ENCODE measurements at regions not wholly inside any gene's neighbourhood (a gene's known extent, or its start where the extent isn't known, plus 50 kb on each side); places are given as distances from the start of the nearest gene placed in this dataset.

DNA sequence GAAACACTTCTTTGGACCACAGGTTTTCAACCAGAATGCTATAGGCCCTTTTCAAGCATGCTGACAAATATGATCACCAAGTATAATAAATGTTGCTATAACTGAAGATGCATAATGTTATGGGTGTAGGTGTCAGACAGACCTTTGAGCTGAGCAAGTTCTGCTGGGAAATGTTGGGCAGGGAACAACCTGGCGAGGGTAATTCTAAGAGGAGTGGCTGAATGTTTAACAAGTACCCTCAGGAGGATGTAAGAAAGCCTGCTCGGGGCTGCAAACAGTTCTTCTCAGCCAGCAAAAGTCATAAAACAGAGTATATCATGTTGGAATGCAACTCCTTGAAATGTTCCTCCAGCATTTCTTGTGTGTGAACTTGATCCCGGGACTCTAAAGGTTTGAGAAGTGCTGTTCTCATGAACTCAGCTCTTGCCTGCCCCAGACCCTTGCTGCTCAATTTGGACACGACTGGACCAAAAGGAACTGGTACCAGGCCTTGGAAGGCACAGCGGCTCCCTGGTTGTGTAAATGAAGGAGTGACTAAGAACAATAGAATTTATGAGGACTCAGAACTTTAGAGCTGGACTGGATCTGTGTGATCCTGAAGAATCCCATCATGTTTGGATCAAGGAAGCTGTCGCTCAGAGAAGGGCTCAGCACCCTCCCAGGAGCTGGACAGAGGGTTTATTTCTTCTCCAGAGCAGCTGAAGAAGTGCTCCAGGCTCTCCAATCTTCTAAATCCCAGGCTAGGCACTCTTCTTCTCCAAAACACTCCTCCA lies 143.2 kb upstream of the ANK3 start:
- TF ChIP-seq, protein P1, sequence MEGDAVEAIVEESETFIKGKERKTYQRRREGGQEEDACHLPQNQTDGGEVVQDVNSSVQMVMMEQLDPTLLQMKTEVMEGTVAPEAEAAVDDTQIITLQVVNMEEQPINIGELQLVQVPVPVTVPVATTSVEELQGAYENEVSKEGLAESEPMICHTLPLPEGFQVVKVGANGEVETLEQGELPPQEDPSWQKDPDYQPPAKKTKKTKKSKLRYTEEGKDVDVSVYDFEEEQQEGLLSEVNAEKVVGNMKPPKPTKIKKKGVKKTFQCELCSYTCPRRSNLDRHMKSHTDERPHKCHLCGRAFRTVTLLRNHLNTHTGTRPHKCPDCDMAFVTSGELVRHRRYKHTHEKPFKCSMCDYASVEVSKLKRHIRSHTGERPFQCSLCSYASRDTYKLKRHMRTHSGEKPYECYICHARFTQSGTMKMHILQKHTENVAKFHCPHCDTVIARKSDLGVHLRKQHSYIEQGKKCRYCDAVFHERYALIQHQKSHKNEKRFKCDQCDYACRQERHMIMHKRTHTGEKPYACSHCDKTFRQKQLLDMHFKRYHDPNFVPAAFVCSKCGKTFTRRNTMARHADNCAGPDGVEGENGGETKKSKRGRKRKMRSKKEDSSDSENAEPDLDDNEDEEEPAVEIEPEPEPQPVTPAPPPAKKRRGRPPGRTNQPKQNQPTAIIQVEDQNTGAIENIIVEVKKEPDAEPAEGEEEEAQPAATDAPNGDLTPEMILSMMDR (IDR thresholded peaks at IDR 0.05; ENCODE audit: low read depth, low read length), result no peak
- TF ChIP-seq EZH2phosphoT487 (IDR thresholded peaks at IDR 0.05; ENCODE audit: low read depth), result no peak
